Activated T-cell treated with anti-CD3 and anti-CD28 coated beads, Interleukin-2, amount 50 U/mL, for 72 hours (primary cell): ENCODE measurements at regions not wholly inside any gene's neighbourhood (a gene's known extent, or its start where the extent isn't known, plus 50 kb on each side); places are given as distances from the start of the nearest gene placed in this dataset.

Experiments
- ATAC-seq, 2 donors: fragments of 150-1000 bp; cut with Tn5 transposase; replicated peaks in 1 of 2; 2 replicates each; pipeline ENCODE4 v1.10.0; 2021; ENCODE audit warnings: moderate library complexity in 2 of 2, mild to moderate bottlenecking in 1 of 2
- DNase-seq, 2 donors: peaks; one replicate each; pipeline ENCODE4 v3.0.0; 2021 to 2022; ENCODE audit warnings: mixed read lengths in 1 of 2
- H3K27ac Mint-ChIP-seq: one replicate; pipeline ENCODE4 v1.8.0; 2022; ENCODE audit warnings: mild to moderate bottlenecking, moderate library complexity, mixed read lengths
- H3K27me3 Mint-ChIP-seq: one replicate; pipeline ENCODE4 v1.8.0; 2022; ENCODE audit warnings: low read depth, mixed read lengths
- H3K36me3 Mint-ChIP-seq, 2 donors: one replicate each; pipeline ENCODE4 v1.8.0; 2022; ENCODE audit warnings: mixed read lengths in 2 of 2, mild to moderate bottlenecking in 1 of 2; ENCODE audit not compliant: insufficient read depth in 2 of 2
- H3K4me1 Mint-ChIP-seq: one replicate; pipeline ENCODE4 v1.8.0; 2022; ENCODE audit warnings: low read depth, mixed read lengths
- H3K4me3 Mint-ChIP-seq, 2 donors: one replicate each; pipeline ENCODE4 v1.8.0; 2022; ENCODE audit warnings: mild to moderate bottlenecking in 2 of 2, mixed read lengths in 2 of 2, moderate library complexity in 2 of 2
- H3K9me3 Mint-ChIP-seq, 2 donors: one replicate each; pipeline ENCODE4 v1.8.0; 2022; ENCODE audit warnings: mixed read lengths in 2 of 2

DNA sequence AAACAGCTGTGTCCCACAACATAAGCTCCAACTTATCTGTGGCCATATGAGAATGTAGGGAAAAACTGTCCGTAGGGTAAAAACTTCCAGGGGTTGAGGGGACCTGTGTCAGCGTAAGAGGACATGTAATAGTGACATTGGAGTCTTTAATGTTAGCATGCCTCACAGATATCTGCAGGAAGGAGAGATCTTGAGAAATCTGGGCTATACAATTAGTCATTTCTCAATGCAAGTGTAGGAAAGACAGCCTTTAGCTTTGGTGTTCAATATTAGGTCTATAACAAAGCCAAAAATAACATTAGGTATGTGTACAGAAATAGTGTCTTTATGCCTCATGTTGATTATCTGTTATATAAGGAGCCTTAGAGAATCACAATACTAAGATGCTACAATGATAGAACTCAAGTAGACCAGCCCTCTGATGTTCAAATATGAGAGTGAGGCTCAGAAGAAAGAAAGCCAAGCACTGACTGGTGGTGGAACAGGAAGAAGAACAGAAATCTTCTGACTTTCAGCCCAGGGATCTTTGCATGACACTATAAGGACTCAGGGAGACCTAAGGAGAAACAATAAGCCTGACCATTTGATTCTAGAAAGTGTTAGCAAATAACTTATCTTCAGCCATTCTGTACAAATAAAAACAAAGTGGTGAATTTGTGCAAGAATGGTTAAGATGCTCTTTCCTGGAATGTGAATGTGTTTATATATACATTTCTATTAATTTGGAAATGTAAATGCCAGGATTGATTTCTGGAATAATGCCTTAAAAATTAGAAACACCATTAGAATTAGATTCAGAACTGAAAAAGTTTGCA is 152.6 kb downstream of the ZC3H11B start:
- Mint-ChIP-seq H3K4me1 (peaks cover 30% of the 10 kb centered on the region), H3K4me3 (peak overlapping the region in 1 of 2 donors; percentile 41), H3K9me3 (peaks cover 0 to 4% of the 10 kb centered on the region in 2 donors), H3K27ac (no peak overlapping the region), H3K27me3 (no peaks in the 10 kb centered on the region), H3K36me3 (peaks cover 0 to 1% of the 10 kb centered on the region in 2 donors)
- ATAC-seq = no peak
- DNase-seq = no peak

DNA sequence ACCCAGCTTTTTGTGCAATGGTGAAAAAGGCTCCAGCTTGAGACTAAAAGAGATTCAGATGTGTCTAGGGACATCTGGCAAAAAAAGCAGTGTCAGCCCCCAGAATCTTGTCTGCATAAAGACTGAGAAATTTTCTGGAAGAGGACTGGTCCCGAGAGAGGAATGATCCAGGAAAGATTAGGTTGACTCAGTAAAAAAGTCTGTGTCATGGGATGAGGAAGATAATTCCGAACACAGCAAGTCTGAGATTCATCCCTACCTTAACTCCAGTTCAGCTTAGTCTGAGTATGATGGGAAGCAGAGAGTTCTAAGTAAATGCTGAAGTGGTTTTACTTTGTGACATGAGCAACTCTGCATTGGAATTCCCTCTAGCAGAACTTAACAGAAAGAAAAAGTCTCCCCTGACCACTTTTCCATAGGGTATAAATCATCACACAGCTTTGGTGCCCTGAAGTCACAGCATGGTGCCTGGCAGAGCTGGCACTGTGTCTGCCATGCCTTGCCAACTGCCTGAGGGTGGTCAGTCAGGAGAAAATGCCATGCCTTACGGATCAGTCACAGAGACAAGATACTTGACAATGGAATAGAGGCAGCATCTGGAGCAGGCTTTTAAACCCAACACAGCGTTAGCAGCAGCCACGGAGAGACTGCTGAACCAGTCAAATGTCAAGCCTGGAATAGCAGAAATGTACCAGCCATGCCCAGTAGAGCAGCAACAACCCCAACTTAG is 153.4 kb downstream of the ZC3H11B start:
- Mint-ChIP-seq H3K36me3 (peaks cover 0 to 1% of the 10 kb centered on the region in 2 donors), H3K27ac (no peak overlapping the region), H3K4me1 (peaks cover 30% of the 10 kb centered on the region), H3K4me3 (no peak overlapping the region), H3K9me3 (peaks cover 0 to 4% of the 10 kb centered on the region in 2 donors), H3K27me3 (no peaks in the 10 kb centered on the region)
- DNase-seq = no peak
- no peak for ATAC-seq

DNA sequence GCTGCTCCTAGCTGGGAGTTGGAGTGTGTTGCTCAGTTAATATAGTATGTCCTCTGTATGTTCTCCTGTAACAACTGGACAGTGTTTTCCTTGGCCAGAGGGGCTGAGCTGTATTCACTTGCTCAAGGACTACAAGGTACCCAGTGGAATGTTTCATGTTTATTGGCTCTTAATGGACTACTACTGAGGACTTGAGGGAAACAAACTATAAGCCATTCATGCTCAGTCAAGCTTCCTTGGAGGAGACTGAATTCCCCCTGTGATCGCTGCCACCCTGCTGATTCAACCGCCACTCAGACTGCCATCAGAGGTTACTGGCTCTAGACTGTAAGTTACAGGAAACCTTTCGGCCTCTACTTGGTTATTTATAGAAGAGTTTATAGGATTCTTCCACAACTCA is 166.6 kb downstream of the ZC3H11B start:
- Mint-ChIP-seq H3K9me3 (peaks cover 0 to 3% of the 10 kb centered on the region in 2 donors), H3K4me3 (no peak overlapping the region), H3K36me3 (no peaks in the 10 kb centered on the region), H3K27me3 (peaks cover 7% of the 10 kb centered on the region), H3K27ac (no peak overlapping the region), H3K4me1 (no peaks in the 10 kb centered on the region)
- DNase-seq (no peak), ATAC-seq (no peak)

DNA sequence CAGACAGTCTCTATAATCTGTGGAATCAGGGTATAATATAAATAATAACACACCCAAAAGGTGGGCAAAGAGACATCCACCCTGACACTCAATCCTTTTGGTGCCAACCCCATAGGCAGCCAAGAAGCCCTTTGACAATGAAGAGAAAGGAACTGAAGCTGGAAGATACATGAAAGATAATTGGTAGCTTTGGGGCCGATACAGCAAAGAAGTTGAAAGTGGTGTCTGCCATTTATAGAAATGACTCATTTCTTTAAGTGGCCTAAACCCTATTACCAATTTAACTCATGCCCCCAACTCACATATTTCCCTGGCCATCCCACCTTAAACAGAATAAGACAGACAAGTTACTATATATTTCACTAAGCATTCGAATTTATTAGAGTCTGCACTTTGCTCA is 167.0 kb downstream of the ZC3H11B start:
- Mint-ChIP-seq H3K4me3 (no peak overlapping the region), H3K4me1 (no peaks in the 10 kb centered on the region), H3K27me3 (peaks cover 7% of the 10 kb centered on the region), H3K36me3 (no peaks in the 10 kb centered on the region), H3K27ac (no peak overlapping the region), H3K9me3 (peaks cover 0 to 3% of the 10 kb centered on the region in 2 donors)
- DNase-seq (no peak), ATAC-seq (no peak)

DNA sequence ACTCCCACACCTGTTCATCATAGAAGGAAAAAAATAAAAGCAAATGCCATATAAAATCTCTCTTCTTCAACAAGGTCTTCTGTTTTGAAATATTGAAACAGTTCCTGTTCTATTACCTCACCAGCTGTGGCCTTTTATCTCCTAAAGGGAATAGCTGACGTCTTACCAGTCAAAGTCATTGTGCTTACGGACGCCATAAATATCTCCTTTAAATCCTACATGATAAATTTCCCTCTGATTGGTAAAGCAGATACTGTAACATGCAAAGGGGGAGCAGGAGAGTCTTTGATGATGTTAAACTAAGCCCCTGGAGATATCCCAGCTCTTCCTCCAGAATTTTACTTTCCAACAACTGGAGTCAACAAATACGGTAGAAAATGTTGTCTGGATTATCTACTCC is 168.4 kb downstream of the ZC3H11B start:
- Mint-ChIP-seq H3K36me3 (no peaks in the 10 kb centered on the region), H3K27ac (no peak overlapping the region), H3K4me1 (no peaks in the 10 kb centered on the region), H3K27me3 (peaks cover 12% of the 10 kb centered on the region), H3K9me3 (no peaks in the 10 kb centered on the region), H3K4me3 (no peak overlapping the region)
- DNase-seq (no peak), ATAC-seq (no peak)

DNA sequence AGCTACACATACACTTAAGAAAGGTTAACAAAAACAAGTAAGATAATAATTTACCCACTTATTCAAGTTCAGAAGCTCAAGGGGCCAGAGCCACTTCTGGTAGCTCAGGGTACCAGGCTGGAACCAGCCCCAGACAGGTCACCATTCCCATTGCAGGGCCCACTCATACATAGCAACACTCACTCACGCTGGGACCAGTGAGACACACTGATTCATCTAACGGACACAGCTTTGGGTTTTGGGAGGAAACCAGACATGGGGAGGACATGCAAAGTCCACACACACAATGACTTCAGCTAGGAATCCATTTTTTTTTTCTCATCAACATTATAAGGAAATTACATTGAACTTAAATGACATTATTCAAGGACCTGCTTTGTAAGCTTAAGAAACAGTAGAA is 169.1 kb downstream of the ZC3H11B start:
- peaks cover 12% of the 10 kb centered on the region for H3K27me3 Mint-ChIP-seq
- H3K4me1 Mint-ChIP-seq = no peaks in the 10 kb centered on the region
- H3K9me3 Mint-ChIP-seq = no peaks in the 10 kb centered on the region
- no peak overlapping the region for H3K27ac Mint-ChIP-seq
- ATAC-seq = peak in 1 of 2 donors; percentile 50
- no peak for DNase-seq
- no peak overlapping the region for H3K4me3 Mint-ChIP-seq
- H3K36me3 Mint-ChIP-seq = no peaks in the 10 kb centered on the region

DNA sequence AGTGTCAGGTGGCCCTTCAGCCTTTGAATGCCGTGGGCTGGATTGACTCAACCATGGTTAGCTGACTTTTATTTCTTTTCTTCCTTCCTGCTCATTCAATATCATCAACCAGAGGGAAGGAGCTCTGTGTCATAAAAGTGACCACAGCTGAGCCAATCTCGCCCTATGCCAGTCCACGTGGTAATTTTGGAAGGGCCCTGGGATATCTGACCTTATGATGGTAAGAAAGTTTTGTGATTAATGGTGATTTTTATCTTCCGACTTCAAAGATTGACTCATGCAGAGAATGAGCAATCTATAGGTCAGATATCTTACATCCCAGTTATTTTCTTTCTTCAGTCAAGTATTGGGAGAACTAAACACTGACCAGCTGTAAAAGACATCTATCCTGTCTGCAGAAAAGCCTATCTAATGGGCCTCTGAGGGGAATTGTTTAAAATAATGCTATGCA is 170.3 kb downstream of the ZC3H11B start:
- ATAC-seq = peak in 1 of 2 donors; percentile 60
- Mint-ChIP-seq H3K27me3 (peaks cover 12% of the 10 kb centered on the region), H3K9me3 (no peaks in the 10 kb centered on the region), H3K4me3 (no peak overlapping the region), H3K4me1 (no peaks in the 10 kb centered on the region), H3K27ac (no peak overlapping the region), H3K36me3 (no peaks in the 10 kb centered on the region)
- DNase-seq = no peak

DNA sequence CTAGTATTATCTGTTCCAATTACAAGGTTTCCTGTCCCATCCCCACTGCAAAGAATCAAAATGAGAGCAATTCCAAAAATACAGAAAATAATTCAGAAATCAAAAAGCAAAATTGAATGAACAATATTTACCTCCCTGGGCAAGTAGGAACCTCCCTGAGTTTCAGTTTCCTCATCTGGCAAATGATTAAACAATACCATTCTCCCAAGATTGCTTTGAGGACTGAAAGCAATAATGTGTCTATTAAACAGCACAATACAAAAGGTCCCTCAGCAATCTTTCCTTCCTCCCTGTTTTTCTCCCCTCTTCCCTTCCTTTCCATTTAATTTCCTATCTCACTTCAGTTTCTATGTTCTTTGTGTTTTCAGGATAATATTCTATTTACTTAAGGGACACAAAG is 171.0 kb downstream of the ZC3H11B start:
- H3K36me3 Mint-ChIP-seq = no peaks in the 10 kb centered on the region
- DNase-seq = no peak
- ATAC-seq = no peak
- H3K4me1 Mint-ChIP-seq = no peaks in the 10 kb centered on the region
- peak overlapping the region; percentile 71 for H3K27ac Mint-ChIP-seq
- H3K9me3 Mint-ChIP-seq = no peaks in the 10 kb centered on the region
- H3K4me3 Mint-ChIP-seq = peak overlapping the region in 1 of 2 donors; percentile 19
- H3K27me3 Mint-ChIP-seq = peaks cover 12% of the 10 kb centered on the region

DNA sequence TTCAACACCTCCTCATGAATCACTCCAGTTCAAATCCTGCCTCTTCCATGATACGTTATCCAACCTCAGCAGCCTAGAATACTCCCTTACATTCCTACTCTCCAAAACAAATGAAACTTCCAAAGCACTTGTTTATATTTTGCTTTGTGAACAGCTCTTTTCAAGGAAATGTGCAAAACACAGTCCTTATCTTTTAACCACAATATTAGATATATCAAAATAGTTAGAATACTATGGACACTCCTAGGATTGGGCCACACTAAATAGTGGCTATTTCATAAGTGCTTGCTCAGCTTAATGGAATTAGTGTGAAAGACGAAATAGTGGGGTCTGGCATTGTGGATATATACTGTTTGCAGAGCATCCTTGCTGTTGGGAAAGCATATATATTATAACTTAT is 173.5 kb downstream of the ZC3H11B start:
- Mint-ChIP-seq H3K4me3 (no peak overlapping the region), H3K27ac (no peak overlapping the region), H3K9me3 (no peaks in the 10 kb centered on the region), H3K4me1 (no peaks in the 10 kb centered on the region), H3K27me3 (peaks cover 12% of the 10 kb centered on the region), H3K36me3 (no peaks in the 10 kb centered on the region)
- ATAC-seq (no peak), DNase-seq (no peak)

DNA sequence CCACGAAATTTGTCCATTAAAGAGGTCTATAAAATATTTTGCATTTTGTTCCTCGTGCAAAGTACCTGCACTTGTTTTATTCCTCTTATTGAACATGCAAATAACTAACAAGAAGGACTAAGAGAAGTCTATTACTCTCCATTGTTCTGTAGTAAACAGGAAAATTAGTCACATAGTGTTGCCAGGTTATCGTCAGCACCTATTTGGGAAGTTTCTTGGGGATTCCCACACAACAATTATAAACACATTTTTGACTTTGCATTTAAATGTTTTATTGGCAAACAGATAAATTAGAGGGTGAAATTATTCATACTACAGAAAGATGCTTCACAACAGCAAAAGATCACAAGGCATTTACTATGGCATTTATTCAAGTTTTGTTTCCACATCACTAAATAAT is 174.5 kb downstream of the ZC3H11B start:
- H3K4me3 Mint-ChIP-seq = peak overlapping the region in 1 of 2 donors; percentile 19
- H3K4me1 Mint-ChIP-seq = no peaks in the 10 kb centered on the region
- H3K27ac Mint-ChIP-seq = no peak overlapping the region
- H3K9me3 Mint-ChIP-seq = no peaks in the 10 kb centered on the region
- no peaks in the 10 kb centered on the region for H3K36me3 Mint-ChIP-seq
- H3K27me3 Mint-ChIP-seq = peaks cover 12% of the 10 kb centered on the region
- ATAC-seq (no peak), DNase-seq (no peak)

DNA sequence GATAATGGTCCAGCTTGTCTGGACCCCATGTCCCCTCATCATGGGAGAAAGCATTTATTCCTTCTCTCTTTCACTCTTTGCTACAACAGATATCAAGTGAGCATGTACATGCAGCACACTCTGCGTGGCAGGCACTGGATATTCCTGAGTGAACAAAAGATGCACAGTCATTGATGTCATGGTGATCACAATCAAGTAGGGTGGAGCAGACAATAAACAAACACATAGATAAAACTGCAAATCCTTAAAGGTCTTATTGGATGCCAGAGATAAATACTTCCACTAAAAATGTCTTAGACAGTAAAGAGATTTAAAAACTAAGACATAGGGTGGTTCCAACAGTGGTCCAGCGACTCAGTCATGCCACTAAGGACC is 178.0 kb downstream of the ZC3H11B start:
- no peaks in the 10 kb centered on the region for H3K27me3 Mint-ChIP-seq
- ATAC-seq = no peak
- no peak for DNase-seq
- no peak overlapping the region for H3K4me3 Mint-ChIP-seq
- no peak overlapping the region for H3K27ac Mint-ChIP-seq
- no peaks in the 10 kb centered on the region for H3K9me3 Mint-ChIP-seq
- H3K4me1 Mint-ChIP-seq = no peaks in the 10 kb centered on the region
- no peaks in the 10 kb centered on the region for H3K36me3 Mint-ChIP-seq

DNA sequence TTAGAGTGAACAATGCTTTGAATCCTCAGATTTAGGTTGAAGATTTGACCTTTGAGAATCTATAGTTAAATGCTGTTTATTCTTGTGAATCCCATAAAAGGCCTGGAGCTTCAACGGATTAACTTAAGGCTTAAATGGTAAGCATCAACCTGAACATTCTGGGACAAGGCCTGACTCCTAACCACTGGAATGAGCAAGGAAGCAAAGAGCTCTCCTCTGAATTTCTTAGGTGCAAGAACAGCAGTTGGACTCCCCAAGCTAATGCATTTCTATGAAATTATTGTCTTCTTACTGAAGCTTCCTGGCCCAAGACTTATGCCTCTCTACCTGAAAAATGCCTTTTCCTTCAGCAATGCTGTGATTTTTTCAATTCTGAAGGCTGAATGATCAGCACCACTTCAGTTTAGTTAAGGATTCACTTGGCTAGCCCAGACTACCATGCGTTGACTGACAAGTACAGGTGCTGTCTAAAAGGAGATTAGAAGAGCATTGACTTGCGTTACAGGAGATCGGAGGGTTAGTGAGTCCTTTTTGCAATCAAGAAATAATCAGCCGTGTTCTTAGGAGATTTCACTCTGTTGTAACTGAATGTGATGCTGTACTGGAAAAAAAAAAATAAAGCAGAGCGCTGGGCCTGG is 178.5 kb downstream of the ZC3H11B start:
- H3K27ac Mint-ChIP-seq = no peak overlapping the region

DNA sequence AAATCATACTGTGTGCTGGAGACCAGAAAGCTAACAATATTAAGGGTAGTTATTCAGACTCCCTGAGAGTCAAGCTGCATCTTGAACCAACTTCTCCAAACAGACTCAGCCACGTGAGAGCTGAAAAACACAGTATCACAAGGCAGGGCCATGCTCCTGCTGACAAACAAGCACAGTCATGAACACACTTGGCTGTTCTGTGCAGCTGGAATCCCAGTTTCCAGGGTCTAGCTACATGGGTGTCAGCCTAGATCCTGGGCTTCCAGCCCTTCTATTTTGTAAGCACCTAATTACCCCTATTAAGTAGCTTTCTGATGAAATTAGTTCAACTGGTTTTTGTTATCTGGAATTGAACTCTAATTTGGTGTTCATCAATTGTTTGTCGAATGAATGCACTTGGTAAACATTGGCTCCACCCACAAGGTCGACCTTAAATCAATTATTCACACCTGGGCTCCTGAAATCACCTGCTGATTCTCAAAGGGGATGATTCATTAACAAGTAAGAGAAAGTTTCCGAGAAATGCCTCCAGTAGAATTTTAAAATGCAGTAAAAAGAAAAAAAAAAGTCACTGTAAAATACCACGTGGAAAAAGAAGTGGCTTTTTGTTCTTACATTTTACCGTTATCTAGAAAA is 179.3 kb downstream of the ZC3H11B start:
- Mint-ChIP-seq H3K9me3 (no peaks in the 10 kb centered on the region), H3K4me1 (no peaks in the 10 kb centered on the region), H3K36me3 (no peaks in the 10 kb centered on the region), H3K4me3 (no peak overlapping the region), H3K27me3 (peaks cover 6% of the 10 kb centered on the region), H3K27ac (no peak overlapping the region)
- ATAC-seq (no peak), DNase-seq (no peak)

More for the DNA sequence above, 178.5 kb downstream of the ZC3H11B start:
- no peak for DNase-seq
- Mint-ChIP-seq H3K4me3 (no peak overlapping the region), H3K4me1 (no peaks in the 10 kb centered on the region), H3K9me3 (no peaks in the 10 kb centered on the region), H3K27me3 (no peaks in the 10 kb centered on the region), H3K36me3 (no peaks in the 10 kb centered on the region)
- ATAC-seq = no peak
